HL-60 (cell line): ENCODE measurements at regions not wholly inside any gene's neighbourhood (a gene's known extent, or its start where the extent isn't known, plus 50 kb on each side); places are given as distances from the start of the nearest gene placed in this dataset.

Source experiments
- DNase-seq, 2 experiments: peaks; one replicate each; pipeline ENCODE4 v3.0.0-alpha.2; 2010 to 2020; ENCODE audit warnings: low read depth in 1 of 2, low spot score in 1 of 2
- H3K27ac ChIP-seq: fragments of 250-450 bp; sonication (Bioruptor Pico); replicated peaks from 2 replicates; pipeline ENCODE4 v1.5.1; 2020; ENCODE audit warnings: mild to moderate bottlenecking, moderate library complexity
- H3K27me3 ChIP-seq: fragments of 250-450 bp; sonication (Bioruptor Pico); 2 replicates; pipeline ENCODE4 v1.5.1; 2021; ENCODE audit warnings: mild to moderate bottlenecking, moderate library complexity; ENCODE audit not compliant: insufficient read depth, poor library complexity, severe bottlenecking
- H3K4me3 ChIP-seq: replicated peaks from 2 replicates; pipeline ENCODE4 v1.5.1; 2011; ENCODE audit warnings: mild to moderate bottlenecking, control low read depth, low read length; ENCODE audit not compliant: insufficient read depth
- CTCF ChIP-seq: IDR thresholded peaks from one replicate; pipeline ENCODE4 v1.5.1; 2011; ENCODE audit warnings: low read length, control low read depth, inconsistent platforms; ENCODE audit not compliant: insufficient read depth
- GABPA ChIP-seq: IDR thresholded peaks from 2 replicates; pipeline ENCODE4 v1.6.1; 2012; ENCODE audit warnings: low read depth
- POLR2AphosphoS5 ChIP-seq: IDR thresholded peaks from 2 replicates; pipeline ENCODE4 v1.6.1; 2012; ENCODE audit warnings: low read depth
- REST ChIP-seq: IDR thresholded peaks from 2 replicates; pipeline ENCODE4 v1.6.1; 2012; ENCODE audit warnings: low read depth; ENCODE audit not compliant: insufficient replicate concordance
- SPI1 ChIP-seq: IDR thresholded peaks from 2 replicates; pipeline ENCODE4 v1.6.1; 2012; ENCODE audit warnings: low read depth, mild to moderate bottlenecking, borderline replicate concordance

GRCh38 chr5:63572740-63573139, 389.5 kb downstream of the HTR1A start:
- TF ChIP-seq REST (no peak), SPI1 (no peak), GABPA (no peak), POLR2AphosphoS5 (no peak), CTCF (no peak)
- no peaks in the 10 kb centered on the region for H3K27me3 ChIP-seq
- no peak overlapping the region for H3K4me3 ChIP-seq
- H3K27ac ChIP-seq = no peak overlapping the region
- DNase-seq = no peak

- DNase-seq = no peak
- no peak overlapping the region for H3K27ac ChIP-seq
- H3K27me3 ChIP-seq = no peaks in the 10 kb centered on the region
- TF ChIP-seq CTCF = no peak
- TF ChIP-seq POLR2AphosphoS5 = no peak
- no peak for TF ChIP-seq SPI1
- no peak for TF ChIP-seq REST
- TF ChIP-seq GABPA = no peak
- H3K4me3 ChIP-seq = no peak overlapping the region
Measured at GRCh38 chr5:63570752-63571151, 391.5 kb downstream of the HTR1A start.

- no peak overlapping the region for H3K27ac ChIP-seq
- H3K4me3 ChIP-seq = no peak overlapping the region
- no peaks in the 10 kb centered on the region for H3K27me3 ChIP-seq
- DNase-seq = no peak
- TF ChIP-seq POLR2AphosphoS5 (no peak), GABPA (no peak), SPI1 (no peak)
Measured at GRCh38 chr5:63564789-63565188, 397.5 kb downstream of the HTR1A start.

GRCh38 chr5:63563008-63563917, 399.0 kb downstream of the HTR1A start:
- no peaks in the 10 kb centered on the region for H3K27me3 ChIP-seq
- H3K27ac ChIP-seq = no peak overlapping the region
- no peak overlapping the region for H3K4me3 ChIP-seq
- TF ChIP-seq GABPA = no peak
- TF ChIP-seq CTCF = no peak
- TF ChIP-seq POLR2AphosphoS5 = no peak
- no peak for TF ChIP-seq REST
- TF ChIP-seq SPI1 = no peak
- DNase-seq = no peak
